Astrocyte of the spinal cord (primary cell): ENCODE measurements at regions not wholly inside any gene's neighbourhood (a gene's known extent, or its start where the extent isn't known, plus 50 kb on each side); places are given as distances from the start of the nearest gene placed in this dataset.

ENCODE experiments used
- DNase-seq: peaks from one replicate; pipeline ENCODE4 v3.0.0; 2011; ENCODE audit warnings: low read depth, low spot score
- H3K4me3 ChIP-seq: 2 replicates; pipeline ENCODE4 v1.5.1; 2011; ENCODE audit warnings: low read depth, mild to moderate bottlenecking, low read length, moderate library complexity
- CTCF ChIP-seq: IDR thresholded peaks from 2 replicates; pipeline ENCODE4 v1.5.1; 2012; ENCODE audit warnings: low read depth, mild to moderate bottlenecking, low read length, inconsistent platforms
- in situ Hi-C: cut with HindIII; loops from 2 replicates; pipeline ENCODE4 v1.10.0; 2017; ENCODE audit warnings: low sequenced_read_pairs

DNA sequence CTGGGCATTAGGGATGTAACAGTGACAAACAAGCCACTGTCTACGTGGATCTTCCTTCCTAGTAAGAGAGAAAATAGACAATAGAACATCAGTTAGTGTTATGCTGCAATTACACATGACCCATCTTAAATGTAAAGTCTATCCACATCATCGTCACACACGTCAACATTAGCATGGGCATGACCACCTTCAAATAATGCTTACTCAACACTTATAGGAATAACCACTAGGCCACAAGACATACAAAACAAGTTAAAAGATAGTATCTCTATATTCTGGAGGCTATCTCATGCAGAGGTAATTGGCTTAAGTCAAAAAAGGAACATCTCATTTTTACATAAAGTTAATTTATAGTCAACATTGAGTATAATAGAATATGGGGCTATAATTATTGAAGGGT, 156.5 kb downstream of the MOXD1 start:
- TF ChIP-seq CTCF, result no peak
- H3K4me3 ChIP-seq, result no peak overlapping the region
- in situ Hi-C loops, result no loop called here
- DNase-seq, result no peak

GRCh38 chr6:132236744-132237143, 164.5 kb downstream of the MOXD1 start:
- H3K4me3 ChIP-seq, result no peak overlapping the region
- TF ChIP-seq CTCF, result no peak
- peak; percentile 36 for DNase-seq
- in situ Hi-C loops, result no loop called here

DNA sequence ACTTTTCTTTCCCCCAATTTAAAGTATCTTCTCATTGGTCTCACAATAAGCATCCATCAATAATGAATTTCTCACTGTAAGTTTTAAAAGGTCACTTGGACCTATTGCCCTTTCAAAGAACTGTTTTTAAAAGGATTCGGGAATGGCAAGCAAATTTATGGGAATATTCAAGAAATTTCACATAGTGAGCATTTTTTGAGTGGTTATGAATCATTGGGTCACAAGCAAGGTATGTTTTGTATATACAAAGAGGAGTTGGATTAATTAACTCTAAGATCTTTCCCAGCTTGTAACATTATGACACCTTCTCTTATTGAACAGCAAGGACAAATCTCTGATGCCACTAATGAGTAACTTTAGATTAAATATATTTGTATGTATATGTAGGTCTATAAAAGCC, 165.0 kb downstream of the MOXD1 start:
- no peak for DNase-seq
- in situ Hi-C loops, result no loop called here
- H3K4me3 ChIP-seq, result no peak overlapping the region
- no peak for TF ChIP-seq CTCF

DNA sequence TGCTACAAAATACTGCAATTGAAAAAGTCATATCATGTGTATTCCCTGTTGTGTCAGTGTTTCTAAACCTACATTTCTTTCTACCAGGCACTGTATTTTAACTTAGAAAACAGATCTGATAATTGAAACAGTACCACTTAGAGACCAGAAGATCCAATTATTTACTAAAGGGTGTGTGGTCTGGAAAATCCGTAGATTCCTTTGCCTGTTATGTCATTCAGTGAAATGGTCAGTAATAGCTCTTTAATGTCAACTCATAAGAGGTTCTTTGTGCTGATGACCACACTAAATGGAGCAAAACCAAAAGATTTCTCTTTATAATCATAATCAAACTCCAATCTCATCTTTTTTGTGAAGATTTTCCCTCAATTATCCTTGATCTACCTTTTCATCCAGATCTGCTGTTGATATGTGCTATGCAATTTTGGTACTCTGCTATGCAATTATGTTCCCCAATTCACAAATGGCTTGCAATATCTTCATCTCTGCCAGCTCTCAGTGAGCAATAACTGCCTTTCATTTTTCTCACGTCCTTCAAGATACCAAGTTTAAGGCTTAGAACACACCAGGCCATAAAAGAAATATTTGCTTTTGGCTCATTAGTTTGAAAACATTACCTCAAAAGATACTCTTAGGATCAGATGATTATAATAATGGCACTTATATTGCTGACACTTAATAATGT, 165.5 kb downstream of the MOXD1 start:
- no peak for TF ChIP-seq CTCF
- H3K4me3 ChIP-seq, result no peak overlapping the region
- in situ Hi-C loops, result no loop called here

DNA sequence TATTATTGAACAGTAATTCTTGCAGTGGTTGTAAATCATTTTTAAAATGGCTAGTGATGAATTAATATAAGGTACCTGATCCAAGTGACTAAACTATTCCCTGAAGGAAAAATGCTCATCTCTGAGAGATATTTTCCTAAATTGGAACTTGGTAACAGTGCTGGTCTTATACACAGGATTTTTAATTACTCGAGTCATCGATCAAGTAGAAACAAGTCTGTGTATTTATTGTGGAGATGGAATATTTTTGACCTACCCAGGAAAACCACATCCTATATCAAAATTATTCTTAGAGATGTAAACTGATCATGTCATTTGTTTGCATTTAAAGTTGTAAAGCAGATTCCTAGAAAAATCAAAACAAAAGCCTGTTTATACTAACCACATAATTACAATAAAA, 166.9 kb downstream of the MOXD1 start:
- in situ Hi-C loops, result no loop called here
- DNase-seq, result no peak
- no peak overlapping the region for H3K4me3 ChIP-seq
- no peak for TF ChIP-seq CTCF

More for the DNA sequence above, 165.5 kb downstream of the MOXD1 start:
- no peak for DNase-seq

GRCh38 chr6:132231121-132231884, 170.0 kb downstream of the MOXD1 start:
- H3K4me3 ChIP-seq, result no peak overlapping the region
- in situ Hi-C loops, result no loop called here
- TF ChIP-seq CTCF, result no peak
- DNase-seq, result no peak
